ENCODE measurements at regions not wholly inside any gene's neighbourhood (a gene's known extent, or its start where the extent isn't known, plus 50 kb on each side); places are given as distances from the start of the nearest gene placed in this dataset.

DNA sequence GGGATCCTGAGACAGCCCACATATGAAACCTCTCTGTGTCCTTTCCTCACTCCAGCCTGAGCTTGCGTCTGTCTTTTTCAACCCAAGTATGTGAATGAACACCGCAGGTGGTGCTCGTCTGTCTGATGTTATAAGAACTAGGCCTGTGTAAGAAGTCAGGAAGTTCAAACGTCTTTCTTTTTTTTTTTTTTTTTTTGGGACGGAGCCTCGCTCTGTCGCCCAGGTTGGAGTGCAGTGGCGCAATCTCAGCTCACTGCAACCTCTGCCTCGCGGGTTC lies 92.3 kb downstream of the ANKRD10 start:
- H3K27ac ChIP-seq (ENCODE audit: low read depth, low read length, poor library complexity, severe bottlenecking): no peak overlapping the region
- H2AFZ ChIP-seq (ENCODE audit: low read length): no peak overlapping the region
- no peaks in the 10 kb centered on the region for H3K27me3 ChIP-seq (ENCODE audit: insufficient read depth, low read length)
- no peaks in the 10 kb centered on the region for H3F3A ChIP-seq (ENCODE audit: insufficient read depth, low read length)
- H3K79me2 ChIP-seq (ENCODE audit: insufficient read depth, low read length): no peaks in the 10 kb centered on the region
- no peaks in the 10 kb centered on the region for H3K36me3 ChIP-seq (ENCODE audit: insufficient read depth, low read length)
- H3K4me3 ChIP-seq (ENCODE audit: low read depth, low read length, poor library complexity, severe bottlenecking): no peak overlapping the region
- H3K4me2 ChIP-seq (ENCODE audit: low read length): no peak overlapping the region
- no peak overlapping the region for H3K9ac ChIP-seq (ENCODE audit: low read length)
- H4K20me1 ChIP-seq (ENCODE audit: insufficient read depth, low read length): no peaks in the 10 kb centered on the region
- no peaks in the 10 kb centered on the region for H3K9me3 ChIP-seq (ENCODE audit: low read length)
- no peaks in the 10 kb centered on the region for H3K9me2 ChIP-seq (ENCODE audit: low read depth, low read length)
- H3K4me1 ChIP-seq (ENCODE audit: insufficient read depth, low read length, severe bottlenecking): peaks cover 3% of the 10 kb centered on the region
- TF ChIP-seq CTCF (IDR thresholded peaks at IDR 0.05; ENCODE audit: low read length) (no peak), EZH2 (IDR thresholded peaks at IDR 0.05; ENCODE audit: borderline replicate concordance, low read length) (no peak)

DNA sequence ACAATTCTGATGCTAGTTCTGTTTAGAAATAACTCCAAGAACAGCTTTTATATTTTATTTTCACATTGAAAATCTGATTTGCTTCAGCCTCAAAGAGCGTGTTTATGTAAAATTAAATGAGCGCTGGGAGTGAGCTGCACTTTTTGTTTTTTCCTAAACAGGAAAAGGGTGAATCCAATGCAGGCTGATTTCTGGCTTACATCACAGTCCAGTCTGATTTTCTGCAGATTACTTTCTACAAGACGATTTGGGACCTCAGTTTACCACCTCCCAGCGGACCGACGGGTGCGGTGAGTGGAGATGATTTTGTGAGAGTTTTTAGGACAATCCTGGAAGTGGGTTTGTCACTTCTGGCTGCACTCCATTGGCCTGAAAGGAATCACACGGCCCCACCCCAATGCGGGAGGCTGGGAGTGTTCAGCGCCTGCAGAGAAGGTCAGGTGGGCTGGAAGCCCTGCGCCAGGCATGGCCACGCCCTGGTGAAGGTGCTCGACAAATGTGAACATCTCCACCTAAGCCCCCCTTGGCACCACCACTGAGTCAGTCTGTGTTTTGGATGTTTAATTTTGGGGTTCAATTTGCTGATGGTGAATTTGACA lies 90.1 kb downstream of the ANKRD10 start:
- Histone ChIP-seq H3K27me3 (ENCODE audit: insufficient read depth, low read length) (0 out of 2 replicates have a peak, but pooled peaks cover 4% of the 10 kb centered on the region), H3K4me1 (ENCODE audit: insufficient read depth, low read length, severe bottlenecking) (no peaks in the 10 kb centered on the region), H4K20me1 (ENCODE audit: insufficient read depth, low read length) (no peaks in the 10 kb centered on the region), H3K9me3 (ENCODE audit: low read length) (0 out of 2 replicates have a peak, but pooled peaks cover 2% of the 10 kb centered on the region), H3K9ac (ENCODE audit: low read length) (no peak overlapping the region), H3F3A (ENCODE audit: insufficient read depth, low read length) (no peaks in the 10 kb centered on the region), H3K4me2 (ENCODE audit: low read length) (no peak overlapping the region), H3K36me3 (ENCODE audit: insufficient read depth, low read length) (no peaks in the 10 kb centered on the region), H3K9me2 (ENCODE audit: low read depth, low read length) (no peaks in the 10 kb centered on the region), H3K79me2 (ENCODE audit: insufficient read depth, low read length) (no peaks in the 10 kb centered on the region), H2AFZ (ENCODE audit: low read length) (no peak overlapping the region), H3K27ac (ENCODE audit: low read depth, low read length, poor library complexity, severe bottlenecking) (no peak overlapping the region), H3K4me3 (ENCODE audit: low read depth, low read length, poor library complexity, severe bottlenecking) (no peak overlapping the region)
- TF ChIP-seq EZH2 (IDR thresholded peaks at IDR 0.05; ENCODE audit: borderline replicate concordance, low read length): no peak
- no peak for TF ChIP-seq CTCF (IDR thresholded peaks at IDR 0.05; ENCODE audit: low read length)

DNA sequence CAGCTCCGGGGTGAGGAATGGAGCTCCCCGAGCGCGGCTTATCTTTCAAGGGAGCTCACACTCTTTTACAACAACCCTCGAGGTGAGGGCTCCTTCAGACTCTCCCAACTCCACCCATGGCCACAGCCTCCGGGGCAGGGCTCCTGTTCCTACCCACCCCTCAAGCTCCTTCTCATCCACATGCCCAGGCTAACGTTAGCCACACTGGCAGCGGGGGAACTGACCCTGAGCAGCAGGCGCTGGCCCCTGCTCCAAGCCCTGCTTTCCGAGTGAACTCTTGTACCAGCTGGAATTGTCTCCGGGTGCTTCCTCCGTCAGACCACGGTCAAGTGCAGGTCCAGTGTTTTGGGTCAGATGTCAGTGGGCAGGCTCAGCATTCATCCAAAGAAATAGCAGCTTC lies 89.4 kb downstream of the ANKRD10 start:
- H3K4me3 ChIP-seq (ENCODE audit: low read depth, low read length, poor library complexity, severe bottlenecking): no peak overlapping the region
- H3K27ac ChIP-seq (ENCODE audit: low read depth, low read length, poor library complexity, severe bottlenecking): no peak overlapping the region
- H3K36me3 ChIP-seq (ENCODE audit: insufficient read depth, low read length): no peaks in the 10 kb centered on the region
- H3K79me2 ChIP-seq (ENCODE audit: insufficient read depth, low read length): no peaks in the 10 kb centered on the region
- no peaks in the 10 kb centered on the region for H3F3A ChIP-seq (ENCODE audit: insufficient read depth, low read length)
- H3K9ac ChIP-seq (ENCODE audit: low read length): no peak overlapping the region
- H3K9me3 ChIP-seq (ENCODE audit: low read length): 0 out of 2 replicates have a peak, but pooled peaks cover 2% of the 10 kb centered on the region
- H4K20me1 ChIP-seq (ENCODE audit: insufficient read depth, low read length): no peaks in the 10 kb centered on the region
- H3K9me2 ChIP-seq (ENCODE audit: low read depth, low read length): no peaks in the 10 kb centered on the region
- H3K4me2 ChIP-seq (ENCODE audit: low read length): no peak overlapping the region
- H3K4me1 ChIP-seq (ENCODE audit: insufficient read depth, low read length, severe bottlenecking): no peaks in the 10 kb centered on the region
- TF ChIP-seq CTCF (IDR thresholded peaks at IDR 0.05; ENCODE audit: low read length) (no peak), EZH2 (IDR thresholded peaks at IDR 0.05; ENCODE audit: borderline replicate concordance, low read length) (no peak)
- H3K27me3 ChIP-seq (ENCODE audit: insufficient read depth, low read length): 0 out of 2 replicates have a peak, but pooled peaks cover 4% of the 10 kb centered on the region
- no peak overlapping the region for H2AFZ ChIP-seq (ENCODE audit: low read length)

Measured in OCI-LY1 (cell line).